Kidney (tissue), 13 donors: ENCODE measurements at regions not wholly inside any gene's neighbourhood (a gene's known extent, or its start where the extent isn't known, plus 50 kb on each side); places are given as distances from the start of the nearest gene placed in this dataset.
"Not testable (repeated sequence)": the region's sequence is repeated elsewhere in the genome, so short reads cannot be mapped to it uniquely, and the experiment has no call there.

ENCODE experiments used
- DNase-seq, 5 donors: peaks; one replicate each; pipeline ENCODE4 v3.0.0-alpha.2; 2013 to 2020
- FAIRE-seq: peaks from 2 replicates; lab custom pipeline; 2012; peaks lifted over from hg19 to GRCh38; lab: Jason Lieb, UNC
- H3K27ac ChIP-seq, 2 donors: one replicate each; pipeline ENCODE4 v1.7.0; 2013; ENCODE audit warnings: low read depth in 2 of 2, low read length in 2 of 2, inconsistent platforms in 1 of 2
- H3K27me3 ChIP-seq: one replicate; pipeline ENCODE4 v1.7.1; 2013; ENCODE audit warnings: low read length, inconsistent platforms; ENCODE audit not compliant: control insufficient read depth, insufficient read depth
- H3K36me3 ChIP-seq, 3 donors: one replicate each; pipeline versions ENCODE4 v1.7.0 to v1.7.1; 2013; ENCODE audit warnings: low read length in 3 of 3, control low read depth in 1 of 3, inconsistent platforms in 1 of 3; ENCODE audit not compliant: insufficient read depth in 3 of 3, control insufficient read depth in 2 of 3
- H3K4me1 ChIP-seq, 3 donors: one replicate each; pipeline versions ENCODE4 v1.7.0 to v1.7.1; 2013; ENCODE audit warnings: low read length in 3 of 3, inconsistent platforms in 1 of 3, low read depth in 1 of 3; ENCODE audit not compliant: control insufficient read depth in 2 of 3, insufficient read depth in 2 of 3
- H3K4me3 ChIP-seq, 3 donors: one replicate each; pipeline versions ENCODE4 v1.7.0 to v1.8.1; 2013; ENCODE audit warnings: low read length in 3 of 3, control low read depth in 1 of 3, inconsistent platforms in 1 of 3
- H3K9ac ChIP-seq, 3 donors: one replicate each; pipeline versions ENCODE4 v1.7.0 to v1.7.1; 2013; ENCODE audit warnings: low read length in 3 of 3, control low read depth in 1 of 3, inconsistent platforms in 1 of 3
- H3K9me3 ChIP-seq, 3 donors: one replicate each; pipeline versions ENCODE4 v1.7.0 to v1.7.1; 2013; ENCODE audit warnings: low read length in 3 of 3, control low read depth in 1 of 3, inconsistent platforms in 1 of 3; ENCODE audit not compliant: control insufficient read depth in 2 of 3, insufficient read depth in 1 of 3
- CTCF ChIP-seq: IDR thresholded peaks from 3 replicates; pipeline ENCODE4 v1.5.1; 2012; ENCODE audit warnings: mild to moderate bottlenecking, moderate library complexity, borderline replicate concordance; ENCODE audit not compliant: insufficient read depth; ENCODE audit errors: extremely low read depth
- intact Hi-C: fragments of 100-400 bp; cut with DNase I; formaldehyde crosslinking; loops from one replicate; pipeline ENCODE4 v1.11.1; 2022
- donor health status: control.
- donor health status: control.
- donor health status: control.
- donor health status: control.
- donor health status: control.
- donor health status: DM: yes; HTN: yes; CAD: no.
- donor health status: Normal renal cell carcinoma (clear cell type).

GRCh38 chr5:126124706-126125345, 298.4 kb upstream of the GRAMD2B start:
- Histone ChIP-seq H3K9ac (no peak overlapping the region), H3K4me1 (no peaks in the 10 kb centered on the region), H3K27me3 (no peaks in the 10 kb centered on the region), H3K4me3 (no peak overlapping the region), H3K27ac (no peak overlapping the region), H3K36me3 (no peaks in the 10 kb centered on the region), H3K9me3 (no peaks in the 10 kb centered on the region)
- TF ChIP-seq CTCF, result no peak
- intact Hi-C loops, result no loop called here
- peak in 1 of 5 donors; percentile 48 for DNase-seq
- FAIRE-seq, result no peak

- Histone ChIP-seq H3K27me3 (no peaks in the 10 kb centered on the region), H3K36me3 (no peaks in the 10 kb centered on the region), H3K4me3 (no peak overlapping the region), H3K4me1 (no peaks in the 10 kb centered on the region), H3K27ac (no peak overlapping the region), H3K9me3 (no peaks in the 10 kb centered on the region), H3K9ac (no peak overlapping the region)
- DNase-seq (no peak), FAIRE-seq (no peak)
- intact Hi-C loops, result no loop called here
- TF ChIP-seq CTCF, result no peak
These were observed 297.8 kb upstream of the GRAMD2B start for GRCh38 chr5:126125407-126125806.

- Histone ChIP-seq H3K4me3 (no peak overlapping the region), H3K27me3 (no peaks in the 10 kb centered on the region), H3K9me3 (no peaks in the 10 kb centered on the region), H3K36me3 (no peaks in the 10 kb centered on the region), H3K27ac (no peak overlapping the region), H3K4me1 (no peaks in the 10 kb centered on the region), H3K9ac (no peak overlapping the region)
- intact Hi-C loops, result no loop called here
- FAIRE-seq (no peak), DNase-seq (no peak)
- TF ChIP-seq CTCF, result no peak
These were observed 296.6 kb upstream of the GRAMD2B start for GRCh38 chr5:126126574-126126973.

GRCh38 chr5:126127371-126127770, 295.8 kb upstream of the GRAMD2B start:
- H3K4me3 ChIP-seq, intact Hi-C loops, H3K27ac ChIP-seq, H3K9me3 ChIP-seq, H3K27me3 ChIP-seq, H3K4me1 ChIP-seq, H3K9ac ChIP-seq, DNase-seq, H3K36me3 ChIP-seq, FAIRE-seq: not testable (repeated sequence)
